ENCODE measurements at regions not wholly inside any gene's neighbourhood (a gene's known extent, or its start where the extent isn't known, plus 50 kb on each side); places are given as distances from the start of the nearest gene placed in this dataset.

- H3K23me2 ChIP-seq (ENCODE audit: insufficient read length, low read depth, low read length, poor library complexity, severe bottlenecking): no peaks in the 10 kb centered on the region
- no peak overlapping the region for H3K4me3 Mint-ChIP-seq
- H3K27ac Mint-ChIP-seq: no peak overlapping the region
- no peak overlapping the region for H2BK15ac ChIP-seq (ENCODE audit: low read depth, low read length)
- peaks cover 3 to 7% of the 10 kb centered on the region in 2 experiments for H3K4me1 Mint-ChIP-seq
- H2BK20ac ChIP-seq (ENCODE audit: low read depth, low read length, poor library complexity, severe bottlenecking): no peak overlapping the region
- H3K4ac ChIP-seq (ENCODE audit: low read depth, low read length): no peak overlapping the region
- no CpG with 5 or more reads among the region's 1 CpG for WGBS (ENCODE audit: extremely low coverage, insufficient read length, low lambda C conversion rate)
- no peaks in the 10 kb centered on the region for H3K79me2 ChIP-seq (ENCODE audit: insufficient read depth, low read length)
- no peak for DNase-seq
- no peak overlapping the region for H2BK120ac ChIP-seq (ENCODE audit: low read depth, low read length, poor library complexity, severe bottlenecking)
- no peaks in the 10 kb centered on the region for H4K20me1 ChIP-seq (ENCODE audit: control insufficient read depth, insufficient read depth, insufficient read length)
- H4K8ac ChIP-seq (replicated peaks; ENCODE audit: insufficient read length, low read depth, low read length): no peak overlapping the region
- H2BK5ac ChIP-seq (ENCODE audit: insufficient read length, low read length): no peak overlapping the region
- H3K27me3 ChIP-seq (ENCODE audit: insufficient read depth, low read length): no peaks in the 10 kb centered on the region; the same call in 1 of the 2 replicates
- no peak overlapping the region for H4K5ac ChIP-seq (ENCODE audit: insufficient read length, low read depth, low read length)
- H3K9me3 ChIP-seq (ENCODE audit: control insufficient read depth, low read depth, low read length): no peaks in the 10 kb centered on the region
- H3K9me3 Mint-ChIP-seq: no peaks in the 10 kb centered on the region
- no peak overlapping the region for H3K14ac ChIP-seq (ENCODE audit: insufficient read depth, low read length)
- H3K79me1 ChIP-seq (ENCODE audit: insufficient read depth, low read depth, low read length, poor library complexity, severe bottlenecking): no peaks in the 10 kb centered on the region
- no peaks in the 10 kb centered on the region; the same call in 1 of the 2 replicates for H3K27me3 Mint-ChIP-seq (ENCODE audit: low read depth)
- H3K4me2 ChIP-seq (ENCODE audit: insufficient read depth, insufficient read length, low read length): no peak overlapping the region
- H3K56ac ChIP-seq (ENCODE audit: insufficient read length, low read depth, low read length): no peak overlapping the region
- H3K27ac ChIP-seq (ENCODE audit: insufficient read length, low read depth, low read length): no peak overlapping the region
- H3K36me3 Mint-ChIP-seq (ENCODE audit: insufficient read depth in 1 of 3, low read depth in 3 of 3): no peaks in the 10 kb centered on the region
- no peak overlapping the region for H2BK12ac ChIP-seq (ENCODE audit: insufficient read length, low read depth, low read length)
- H3K23ac ChIP-seq (ENCODE audit: insufficient read length, low read depth, low read length): no peak overlapping the region
- H3T11ph ChIP-seq (ENCODE audit: low read length): no peak overlapping the region
- no peak overlapping the region for H2AFZ ChIP-seq (ENCODE audit: low read length)
- TF ChIP-seq, protein P1, sequence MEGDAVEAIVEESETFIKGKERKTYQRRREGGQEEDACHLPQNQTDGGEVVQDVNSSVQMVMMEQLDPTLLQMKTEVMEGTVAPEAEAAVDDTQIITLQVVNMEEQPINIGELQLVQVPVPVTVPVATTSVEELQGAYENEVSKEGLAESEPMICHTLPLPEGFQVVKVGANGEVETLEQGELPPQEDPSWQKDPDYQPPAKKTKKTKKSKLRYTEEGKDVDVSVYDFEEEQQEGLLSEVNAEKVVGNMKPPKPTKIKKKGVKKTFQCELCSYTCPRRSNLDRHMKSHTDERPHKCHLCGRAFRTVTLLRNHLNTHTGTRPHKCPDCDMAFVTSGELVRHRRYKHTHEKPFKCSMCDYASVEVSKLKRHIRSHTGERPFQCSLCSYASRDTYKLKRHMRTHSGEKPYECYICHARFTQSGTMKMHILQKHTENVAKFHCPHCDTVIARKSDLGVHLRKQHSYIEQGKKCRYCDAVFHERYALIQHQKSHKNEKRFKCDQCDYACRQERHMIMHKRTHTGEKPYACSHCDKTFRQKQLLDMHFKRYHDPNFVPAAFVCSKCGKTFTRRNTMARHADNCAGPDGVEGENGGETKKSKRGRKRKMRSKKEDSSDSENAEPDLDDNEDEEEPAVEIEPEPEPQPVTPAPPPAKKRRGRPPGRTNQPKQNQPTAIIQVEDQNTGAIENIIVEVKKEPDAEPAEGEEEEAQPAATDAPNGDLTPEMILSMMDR (conservative IDR thresholded peaks at IDR 0.05): no peak
- no peak overlapping the region for H3K18ac ChIP-seq (ENCODE audit: insufficient read length, low read depth, low read length)
- H3K9ac ChIP-seq (ENCODE audit: extremely low read depth, insufficient read length, low read length): no peak overlapping the region
- H2AK5ac ChIP-seq (ENCODE audit: insufficient read length, low read length): no peak overlapping the region
- no peak overlapping the region for H4K91ac ChIP-seq (ENCODE audit: insufficient read length, low read depth, low read length)
- H3K4me1 ChIP-seq (ENCODE audit: insufficient read depth, low read length): no peaks in the 10 kb centered on the region
Observed at GRCh38 chr2:6518361-6518760, 347.3 kb downstream of the CMPK2 start.

Data from H9 (cell line).